Prostate gland (tissue), 2 donors: ENCODE measurements at regions not wholly inside any gene's neighbourhood (a gene's known extent, or its start where the extent isn't known, plus 50 kb on each side); places are given as distances from the start of the nearest gene placed in this dataset.
"Not testable (repeated sequence)": the region's sequence is repeated elsewhere in the genome, so short reads cannot be mapped to it uniquely, and the experiment has no call there.

Experiments
- DNase-seq: peaks from one replicate; pipeline ENCODE4 v3.0.0-alpha.2; 2019; ENCODE audit warnings: low spot score
- H3K27ac ChIP-seq, 2 donors: fragments of 200-600 bp; sonication (generic); 2 replicates each; pipeline ENCODE4 v1.5.1; 2017 to 2019
- H3K27me3 ChIP-seq: fragments of 200-600 bp; sonication (generic); replicated peaks from 2 replicates; pipeline ENCODE4 v1.5.1; 2019; ENCODE audit not compliant: insufficient read depth
- H3K36me3 ChIP-seq, 2 donors: fragments of 200-600 bp; sonication (generic); 1 replicate in 1 of 2; 2 replicates in 1 of 2; pipeline versions ENCODE4 v1.5.1 to v1.8.1; 2017 to 2019
- H3K4me1 ChIP-seq: fragments of 200-600 bp; sonication (generic); replicated peaks from 2 replicates; pipeline ENCODE4 v1.5.1; 2019
- H3K4me3 ChIP-seq, 2 donors: fragments of 200-600 bp; sonication (generic); 2 replicates each; pipeline ENCODE4 v1.5.1; 2017 to 2019
- H3K9me3 ChIP-seq: fragments of 200-600 bp; sonication (generic); 2 replicates; pipeline ENCODE4 v1.5.1; 2017
- CTCF ChIP-seq, 4 experiments: fragments of 200-600 bp in 2 of 4; fragments of 450-650 bp in 2 of 4; sonication (generic) in 2 of 4; IDR thresholded peaks; 1 replicate in 3 of 4; 2 replicates in 1 of 4; pipeline ENCODE4 v1.5.1; 2016 to 2019; ENCODE audit warnings: antibody characterized with exemption in 4 of 4, mild to moderate bottlenecking in 2 of 4, moderate library complexity in 2 of 4
- POLR2A ChIP-seq: fragments of 450-650 bp; IDR thresholded peaks from one replicate; pipeline ENCODE4 v1.6.1; 2016; ENCODE audit warnings: antibody characterized with exemption, mild to moderate bottlenecking
- POLR2AphosphoS5 ChIP-seq: sonication (generic); formaldehyde crosslinking; IDR thresholded peaks from one replicate; pipeline ENCODE4 v1.6.1; 2017; ENCODE audit warnings: antibody characterized with exemption
- WGBS: methylation state at CpG from one replicate; pipeline ENCODE4 v1.1.5; 2018; 5-methylcytosine and 5-hydroxymethylcytosine counted together
- intact Hi-C: fragments of 100-400 bp; cut with DNase I; formaldehyde crosslinking; loops from one replicate; pipeline ENCODE4 v1.14.2; 2022

DNA sequence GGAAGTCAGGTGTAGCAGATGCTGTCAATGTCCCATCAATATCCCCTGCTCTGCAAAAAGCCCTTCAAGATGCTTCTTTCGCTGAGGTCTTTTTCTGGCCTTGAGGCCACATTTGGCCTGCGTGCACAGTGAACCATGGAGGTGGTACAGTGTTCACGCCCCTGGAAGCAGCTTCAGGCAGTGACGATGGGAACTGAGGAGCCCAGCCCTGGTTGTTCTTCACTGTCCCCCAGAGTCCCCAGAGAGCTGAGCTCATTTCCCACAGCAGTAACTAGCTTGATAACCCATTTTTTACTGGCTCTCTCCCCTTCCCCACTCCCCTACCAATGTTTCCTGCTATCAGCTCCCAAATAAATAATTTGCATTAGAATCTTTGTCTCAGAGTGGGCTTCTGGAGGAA is 76.5 kb downstream of the OLIG1 start:
- no peak overlapping the region for H3K27ac ChIP-seq
- H3K27me3 ChIP-seq: no peaks in the 10 kb centered on the region
- intact Hi-C loops: no loop called here
- no peak for DNase-seq
- no peak overlapping the region for H3K4me3 ChIP-seq
- 60% methylated on average over 4 of the region's 4 CpGs for WGBS
- TF ChIP-seq POLR2AphosphoS5: no peak
- TF ChIP-seq CTCF (IDR thresholded peaks at IDR 0.05): no peak
- TF ChIP-seq POLR2A: no peak
- H3K9me3 ChIP-seq: no peaks in the 10 kb centered on the region
- H3K4me1 ChIP-seq: no peaks in the 10 kb centered on the region
- no peaks in the 10 kb centered on the region for H3K36me3 ChIP-seq

- Histone ChIP-seq H3K36me3 (no peaks in the 10 kb centered on the region), H3K4me3 (no peak overlapping the region), H3K9me3 (no peaks in the 10 kb centered on the region), H3K4me1 (no peaks in the 10 kb centered on the region), H3K27me3 (no peaks in the 10 kb centered on the region), H3K27ac (no peak overlapping the region)
- intact Hi-C loops: no loop called here
- TF ChIP-seq POLR2AphosphoS5 (no peak), CTCF (IDR thresholded peaks at IDR 0.05) (no peak), POLR2A (no peak)
- 68% methylated on average over 11 of the region's 11 CpGs for WGBS
- DNase-seq: no peak
Observed at GRCh38 chr21:33149181-33149580, 79.2 kb downstream of the OLIG1 start.

- H3K9me3 ChIP-seq, H3K36me3 ChIP-seq, H3K4me3 ChIP-seq, intact Hi-C loops, H3K27ac ChIP-seq, DNase-seq, H3K27me3 ChIP-seq, H3K4me1 ChIP-seq: not testable (repeated sequence)
- 91% methylated on average over 3 of the region's 3 CpGs for WGBS
Observed at GRCh38 chr21:33150968-33151367, 78.8 kb upstream of the IFNAR2 start.

DNA sequence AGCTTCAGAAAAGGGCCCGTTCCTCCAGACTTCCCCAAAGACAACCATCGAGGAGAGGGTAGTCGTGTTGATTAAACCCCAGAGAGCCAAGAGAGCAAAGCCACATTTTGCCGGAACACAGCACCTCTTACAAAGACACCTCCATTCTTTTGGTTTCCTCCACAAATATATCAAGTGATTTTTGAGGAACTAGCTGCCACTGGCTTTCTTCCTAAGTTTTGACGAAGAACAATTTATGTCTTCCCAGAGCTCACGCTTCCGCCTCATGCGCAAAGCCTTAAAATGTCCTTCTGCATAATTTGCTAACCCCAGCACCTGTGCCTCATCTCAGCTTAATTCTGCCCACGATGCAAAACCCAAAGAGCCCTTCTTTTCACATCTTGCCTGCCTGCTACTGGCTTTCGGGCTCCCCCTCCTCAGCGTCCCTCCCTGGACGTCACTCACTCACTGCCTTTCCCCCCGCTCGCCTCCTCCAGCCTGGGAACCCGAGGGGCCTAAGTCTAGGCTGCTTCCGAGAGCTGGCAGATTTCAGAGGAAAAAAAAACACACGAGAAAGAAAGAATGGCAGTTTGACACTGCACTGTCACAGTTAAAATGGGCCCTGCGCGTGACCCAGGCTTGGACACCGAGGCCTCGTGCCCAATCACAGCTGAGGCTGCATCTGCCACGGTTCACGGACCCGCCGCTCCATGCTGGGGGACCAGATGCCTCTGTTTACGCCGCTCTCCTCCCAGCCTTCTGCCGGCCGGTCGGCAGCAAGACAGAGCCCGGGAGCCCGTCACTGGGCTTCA is 77.6 kb upstream of the IFNAR2 start:
- Histone ChIP-seq H3K27me3 (no peaks in the 10 kb centered on the region), H3K9me3 (no peaks in the 10 kb centered on the region), H3K36me3 (no peaks in the 10 kb centered on the region), H3K27ac (no peak overlapping the region), H3K4me3 (no peak overlapping the region), H3K4me1 (no peaks in the 10 kb centered on the region)
- WGBS: 39% methylated on average over 32 of the region's 32 CpGs
- intact Hi-C loops: no loop called here
- DNase-seq: no peak
- TF ChIP-seq POLR2A (no peak), POLR2AphosphoS5 (no peak), CTCF (IDR thresholded peaks at IDR 0.05) (no peak)

GRCh38 chr21:33152732-33153130 is 77.0 kb upstream of the IFNAR2 start:
- Histone ChIP-seq H3K4me3 (no peak overlapping the region), H3K36me3 (no peaks in the 10 kb centered on the region), H3K4me1 (no peaks in the 10 kb centered on the region), H3K9me3 (no peaks in the 10 kb centered on the region), H3K27ac (no peak overlapping the region), H3K27me3 (no peaks in the 10 kb centered on the region)
- no peak for TF ChIP-seq CTCF (IDR thresholded peaks at IDR 0.05)
- no peak for TF ChIP-seq POLR2AphosphoS5
- TF ChIP-seq POLR2A: no peak
- WGBS: 94% methylated on average over 13 of the region's 13 CpGs
- DNase-seq: no peak
- intact Hi-C loops: no loop called here
